ENCODE measurements at regions not wholly inside any gene's neighbourhood (a gene's known extent, or its start where the extent isn't known, plus 50 kb on each side); places are given as distances from the start of the nearest gene placed in this dataset.
"Not testable (repeated sequence)": the region's sequence is repeated elsewhere in the genome, so short reads cannot be mapped to it uniquely, and the experiment has no call there.

GRCh38 chr6:4212588-4212987 is 77.2 kb upstream of the ECI2 start:
- no peak overlapping the region for H3K9ac ChIP-seq (ENCODE audit: low read length)
- no peaks in the 10 kb centered on the region for H4K20me1 ChIP-seq (ENCODE audit: insufficient read depth, low read length)
- no peaks in the 10 kb centered on the region for H3K36me3 ChIP-seq (replicated peaks; ENCODE audit: low read depth, low read length)
- 0 out of 2 replicates have a peak, but pooled peaks cover 3% of the 10 kb centered on the region for H3K9me3 ChIP-seq (ENCODE audit: insufficient read depth, low read length)
- no peak for TF ChIP-seq EZH2phosphoT487 (IDR thresholded peaks at IDR 0.05; ENCODE audit: low read depth)
- no peak for TF ChIP-seq CTCF (IDR thresholded peaks at IDR 0.05; ENCODE audit: low read depth, low read length)
- H3K27ac ChIP-seq (ENCODE audit: low read length), result no peak overlapping the region
- no peaks in the 10 kb centered on the region for H3K27me3 ChIP-seq (ENCODE audit: low read depth, low read length)
- no peak overlapping the region for H3K4me3 ChIP-seq (ENCODE audit: low read length)
- H2AFZ ChIP-seq (ENCODE audit: low read depth, low read length), result no peak overlapping the region
- no peak overlapping the region for H3K4me2 ChIP-seq (ENCODE audit: low read length)
- no peaks in the 10 kb centered on the region for H3K79me2 ChIP-seq (ENCODE audit: low read length)
- H3K4me1 ChIP-seq (ENCODE audit: low read length), result peaks cover 9% of the 10 kb centered on the region

DNA sequence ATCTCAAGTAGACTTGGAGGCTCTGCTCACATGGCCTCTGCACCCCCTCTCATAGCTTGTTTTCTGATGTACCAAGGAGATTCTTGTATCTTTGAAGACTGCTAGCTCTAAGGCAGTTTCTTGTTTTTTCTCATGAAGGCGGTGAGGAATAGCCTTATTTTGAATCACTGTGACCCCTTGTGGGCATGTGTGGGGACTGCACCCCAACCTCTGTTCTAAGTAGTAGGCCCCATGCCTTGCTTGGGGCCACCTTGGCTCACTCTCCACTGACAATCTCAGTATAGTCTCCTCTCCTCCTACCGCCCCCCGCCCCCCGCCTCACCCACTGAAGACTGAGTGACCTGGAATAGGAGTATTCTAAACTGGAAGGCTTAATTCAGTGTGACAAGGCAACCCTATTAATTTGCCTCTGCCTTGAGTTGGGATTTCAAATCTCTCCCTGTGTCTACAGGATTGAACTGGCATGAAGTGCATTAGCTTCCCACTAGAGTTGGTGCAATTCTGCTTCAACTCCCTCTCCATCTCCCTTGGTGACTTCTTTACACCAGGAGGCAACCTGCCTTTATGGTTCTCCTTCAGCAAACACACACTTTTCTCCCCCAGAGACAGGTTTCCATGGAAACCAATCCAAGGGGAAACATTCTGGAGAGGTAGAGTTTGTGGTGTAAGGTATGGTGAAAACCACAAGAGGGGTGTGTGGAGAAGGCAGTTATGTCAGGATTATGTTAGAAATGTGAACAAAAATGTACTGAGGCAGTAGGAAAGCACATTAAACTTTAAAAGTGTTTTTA is 75.4 kb upstream of the ECI2 start:
- Histone ChIP-seq H3K4me3 (ENCODE audit: low read length) (no peak overlapping the region), H4K20me1 (ENCODE audit: insufficient read depth, low read length) (no peaks in the 10 kb centered on the region), H3K4me1 (ENCODE audit: low read length) (peaks cover 9% of the 10 kb centered on the region), H2AFZ (ENCODE audit: low read depth, low read length) (peak overlapping the region; percentile 3; the same call in 1 of the 2 replicates), H3K4me2 (ENCODE audit: low read length) (no peak overlapping the region), H3K9ac (ENCODE audit: low read length) (no peak overlapping the region), H3K36me3 (replicated peaks; ENCODE audit: low read depth, low read length) (no peaks in the 10 kb centered on the region), H3K27ac (ENCODE audit: low read length) (no peak overlapping the region), H3K9me3 (ENCODE audit: insufficient read depth, low read length) (no peaks in the 10 kb centered on the region), H3K27me3 (ENCODE audit: low read depth, low read length) (no peaks in the 10 kb centered on the region), H3K79me2 (ENCODE audit: low read length) (no peaks in the 10 kb centered on the region)
- TF ChIP-seq EZH2phosphoT487 (IDR thresholded peaks at IDR 0.05; ENCODE audit: low read depth) (no peak), CTCF (IDR thresholded peaks at IDR 0.05; ENCODE audit: low read depth, low read length) (peak; percentile 58)

- no peak overlapping the region for H2AFZ ChIP-seq (ENCODE audit: low read depth, low read length)
- no peaks in the 10 kb centered on the region for H3K36me3 ChIP-seq (replicated peaks; ENCODE audit: low read depth, low read length)
- H3K27ac ChIP-seq (ENCODE audit: low read length), result no peak overlapping the region
- H3K27me3 ChIP-seq (ENCODE audit: low read depth, low read length), result no peaks in the 10 kb centered on the region
- no peaks in the 10 kb centered on the region for H3K79me2 ChIP-seq (ENCODE audit: low read length)
- H3K9ac ChIP-seq (ENCODE audit: low read length), result no peak overlapping the region
- peak overlapping the region; percentile 33; the same call in 1 of the 2 replicates for H3K4me2 ChIP-seq (ENCODE audit: low read length)
- TF ChIP-seq CTCF (IDR thresholded peaks at IDR 0.05; ENCODE audit: low read depth, low read length), result no peak
- TF ChIP-seq EZH2phosphoT487 (IDR thresholded peaks at IDR 0.05; ENCODE audit: low read depth), result no peak
- no peak overlapping the region for H3K4me3 ChIP-seq (ENCODE audit: low read length)
- no peaks in the 10 kb centered on the region for H4K20me1 ChIP-seq (ENCODE audit: insufficient read depth, low read length)
- no peaks in the 10 kb centered on the region for H3K9me3 ChIP-seq (ENCODE audit: insufficient read depth, low read length)
- H3K4me1 ChIP-seq (ENCODE audit: low read length), result peaks cover 9% of the 10 kb centered on the region
These were observed 73.8 kb upstream of the ECI2 start for GRCh38 chr6:4209196-4209595.

- Histone ChIP-seq H3K27me3 (ENCODE audit: low read depth, low read length) (no peaks in the 10 kb centered on the region), H4K20me1 (ENCODE audit: insufficient read depth, low read length) (no peaks in the 10 kb centered on the region), H3K4me3 (ENCODE audit: low read length) (no peak overlapping the region), H3K9ac (ENCODE audit: low read length) (no peak overlapping the region), H3K27ac (ENCODE audit: low read length) (no peak overlapping the region), H3K79me2 (ENCODE audit: low read length) (no peaks in the 10 kb centered on the region), H3K4me1 (ENCODE audit: low read length) (peaks cover 9% of the 10 kb centered on the region), H3K9me3 (ENCODE audit: insufficient read depth, low read length) (no peaks in the 10 kb centered on the region), H3K36me3 (replicated peaks; ENCODE audit: low read depth, low read length) (no peaks in the 10 kb centered on the region), H3K4me2 (ENCODE audit: low read length) (no peak overlapping the region), H2AFZ (ENCODE audit: low read depth, low read length) (no peak overlapping the region)
- TF ChIP-seq EZH2phosphoT487 (IDR thresholded peaks at IDR 0.05; ENCODE audit: low read depth) (no peak), CTCF (IDR thresholded peaks at IDR 0.05; ENCODE audit: low read depth, low read length) (no peak)
These were observed 72.8 kb upstream of the ECI2 start for GRCh38 chr6:4208158-4208557.

GRCh38 chr6:4203642-4204417 is 68.5 kb upstream of the ECI2 start:
- not testable (repeated sequence) for H3K4me3 ChIP-seq (ENCODE audit: low read length); H3K27ac ChIP-seq (ENCODE audit: low read length); H3K27me3 ChIP-seq (ENCODE audit: low read depth, low read length); H3K79me2 ChIP-seq (ENCODE audit: low read length); H2AFZ ChIP-seq (ENCODE audit: low read depth, low read length); H3K4me1 ChIP-seq (ENCODE audit: low read length); H3K36me3 ChIP-seq (replicated peaks; ENCODE audit: low read depth, low read length); H4K20me1 ChIP-seq (ENCODE audit: insufficient read depth, low read length); H3K4me2 ChIP-seq (ENCODE audit: low read length); H3K9ac ChIP-seq (ENCODE audit: low read length); H3K9me3 ChIP-seq (ENCODE audit: insufficient read depth, low read length)
